Nephron (organoid): ENCODE measurements at regions not wholly inside any gene's neighbourhood (a gene's known extent, or its start where the extent isn't known, plus 50 kb on each side); places are given as distances from the start of the nearest gene placed in this dataset.

Experiments
- H3K27ac Mint-ChIP-seq, 3 experiments: 2 replicates each; pipeline ENCODE4 v1.8.0; 2020; ENCODE audit warnings: mixed read lengths in 3 of 3, mild to moderate bottlenecking in 2 of 3, moderate library complexity in 1 of 3
- H3K27me3 Mint-ChIP-seq: 2 replicates; pipeline ENCODE4 v1.8.0; 2021; ENCODE audit warnings: low read depth, mild to moderate bottlenecking, moderate library complexity, mixed read lengths
- H3K36me3 Mint-ChIP-seq: 2 replicates; pipeline ENCODE4 v1.8.0; 2020; ENCODE audit warnings: low read depth, mixed read lengths
- H3K4me1 Mint-ChIP-seq: 2 replicates; pipeline ENCODE4 v1.8.0; 2020; ENCODE audit warnings: mixed read lengths
- H3K4me3 Mint-ChIP-seq, 3 experiments: 2 replicates each; pipeline ENCODE4 v1.8.0; 2020; ENCODE audit warnings: mild to moderate bottlenecking in 3 of 3, mixed read lengths in 3 of 3, moderate library complexity in 2 of 3
- H3K9me3 Mint-ChIP-seq: 2 replicates; pipeline ENCODE4 v1.8.0; 2020; ENCODE audit warnings: mixed read lengths
- TF ChIP-seq, protein P1 (sequence below), 3 experiments: fragments of 200-600 bp; sonication (generic); IDR thresholded peaks; one replicate each; pipeline ENCODE4 v1.5.0; 2021; ENCODE audit warnings: antibody characterized with exemption in 3 of 3; ENCODE audit not compliant: unreplicated experiment in 3 of 3

DNA sequence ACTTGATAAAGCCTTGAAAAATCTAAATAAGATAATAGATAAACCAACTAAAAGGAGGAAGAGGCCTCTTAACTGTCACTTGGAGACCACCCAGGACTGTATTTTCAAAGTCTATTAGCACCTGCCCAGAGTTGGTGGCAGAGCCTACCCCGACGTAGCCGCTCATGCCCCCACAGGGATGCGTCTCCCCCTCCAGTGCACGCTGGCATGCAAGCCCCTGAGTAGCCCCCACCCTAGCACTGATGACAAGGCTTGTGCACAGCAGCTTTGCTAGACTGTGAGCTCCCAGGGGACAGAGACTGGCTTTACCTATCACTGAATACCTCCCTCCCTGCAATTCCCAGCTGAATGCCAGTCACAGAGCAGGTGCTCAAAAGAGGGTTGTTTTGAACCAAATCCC is 54.1 kb upstream of the HES1 start:
- TF ChIP-seq, protein P1, sequence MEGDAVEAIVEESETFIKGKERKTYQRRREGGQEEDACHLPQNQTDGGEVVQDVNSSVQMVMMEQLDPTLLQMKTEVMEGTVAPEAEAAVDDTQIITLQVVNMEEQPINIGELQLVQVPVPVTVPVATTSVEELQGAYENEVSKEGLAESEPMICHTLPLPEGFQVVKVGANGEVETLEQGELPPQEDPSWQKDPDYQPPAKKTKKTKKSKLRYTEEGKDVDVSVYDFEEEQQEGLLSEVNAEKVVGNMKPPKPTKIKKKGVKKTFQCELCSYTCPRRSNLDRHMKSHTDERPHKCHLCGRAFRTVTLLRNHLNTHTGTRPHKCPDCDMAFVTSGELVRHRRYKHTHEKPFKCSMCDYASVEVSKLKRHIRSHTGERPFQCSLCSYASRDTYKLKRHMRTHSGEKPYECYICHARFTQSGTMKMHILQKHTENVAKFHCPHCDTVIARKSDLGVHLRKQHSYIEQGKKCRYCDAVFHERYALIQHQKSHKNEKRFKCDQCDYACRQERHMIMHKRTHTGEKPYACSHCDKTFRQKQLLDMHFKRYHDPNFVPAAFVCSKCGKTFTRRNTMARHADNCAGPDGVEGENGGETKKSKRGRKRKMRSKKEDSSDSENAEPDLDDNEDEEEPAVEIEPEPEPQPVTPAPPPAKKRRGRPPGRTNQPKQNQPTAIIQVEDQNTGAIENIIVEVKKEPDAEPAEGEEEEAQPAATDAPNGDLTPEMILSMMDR (IDR thresholded peaks at IDR 0.05; ENCODE audit: unreplicated experiment in 3 of 3): no peak
- peaks cover 15% of the 10 kb centered on the region for H3K27me3 Mint-ChIP-seq
- H3K36me3 Mint-ChIP-seq: no peaks in the 10 kb centered on the region
- H3K27ac Mint-ChIP-seq: no peak overlapping the region
- no peaks in the 10 kb centered on the region for H3K9me3 Mint-ChIP-seq
- H3K4me1 Mint-ChIP-seq: peaks cover 81% of the 10 kb centered on the region
- no peak overlapping the region for H3K4me3 Mint-ChIP-seq

GRCh38 chr3:194082743-194083636 is 53.0 kb upstream of the HES1 start:
- peak overlapping the region; percentile 30 to 67 (median 55) for H3K27ac Mint-ChIP-seq
- no peak overlapping the region for H3K4me3 Mint-ChIP-seq
- H3K9me3 Mint-ChIP-seq: no peaks in the 10 kb centered on the region
- TF ChIP-seq, protein P1 (IDR thresholded peaks at IDR 0.05; ENCODE audit: unreplicated experiment in 3 of 3): no peak
- H3K4me1 Mint-ChIP-seq: peaks cover 81% of the 10 kb centered on the region
- H3K36me3 Mint-ChIP-seq: no peaks in the 10 kb centered on the region
- H3K27me3 Mint-ChIP-seq: peaks cover 15% of the 10 kb centered on the region

GRCh38 chr3:194083637-194084224 is 52.2 kb upstream of the HES1 start:
- TF ChIP-seq, protein P1 (IDR thresholded peaks at IDR 0.05; ENCODE audit: unreplicated experiment in 3 of 3): no peak
- Mint-ChIP-seq H3K9me3 (no peaks in the 10 kb centered on the region), H3K27ac (peak overlapping the region in 1 of 3 experiments; percentile 51), H3K4me3 (no peak overlapping the region), H3K36me3 (no peaks in the 10 kb centered on the region), H3K27me3 (peaks cover 15% of the 10 kb centered on the region), H3K4me1 (peaks cover 81% of the 10 kb centered on the region)

DNA sequence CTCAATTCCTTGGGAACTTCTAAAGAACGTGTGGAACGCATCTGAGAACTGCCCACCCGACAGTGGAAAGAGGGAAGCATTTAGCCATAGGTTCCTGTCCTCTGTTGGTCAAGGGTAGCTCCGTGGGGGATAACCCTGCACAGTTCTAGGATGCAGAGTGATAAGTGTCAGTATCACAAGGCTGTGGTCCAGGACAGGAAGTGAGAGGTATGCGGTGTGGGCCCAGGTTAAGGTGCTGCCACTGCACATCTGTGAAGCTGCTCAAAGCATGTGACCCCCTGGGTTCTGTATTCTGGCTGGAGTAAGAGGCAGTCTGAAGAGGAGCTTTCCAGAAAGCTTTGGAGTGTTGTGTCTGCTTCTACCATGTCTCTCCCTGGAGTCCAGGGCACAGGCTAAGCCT is 51.7 kb upstream of the HES1 start:
- Mint-ChIP-seq H3K27ac (peak overlapping the region in 1 of 3 experiments; percentile 51), H3K9me3 (no peaks in the 10 kb centered on the region), H3K4me1 (peaks cover 80% of the 10 kb centered on the region), H3K27me3 (peaks cover 15% of the 10 kb centered on the region), H3K36me3 (no peaks in the 10 kb centered on the region), H3K4me3 (no peak overlapping the region)
- TF ChIP-seq, protein P1 (IDR thresholded peaks at IDR 0.05; ENCODE audit: unreplicated experiment in 3 of 3): no peak
